ENCODE measurements at regions not wholly inside any gene's neighbourhood (a gene's known extent, or its start where the extent isn't known, plus 50 kb on each side); places are given as distances from the start of the nearest gene placed in this dataset.

GRCh38 chr6:169954977-169955376 is 203.6 kb downstream of the ERMARD start:
- Histone ChIP-seq H3K23ac (ENCODE audit: low read length in 2 of 2) (no peak overlapping the region), H4K8ac (ENCODE audit: low read length) (no peak overlapping the region), H2AFZ (ENCODE audit: low read depth, low read length) (no peak overlapping the region), H4K91ac (ENCODE audit: low read length) (no peak overlapping the region), H3K4me2 (ENCODE audit: low read length, poor library complexity, severe bottlenecking) (no peak overlapping the region), H3K14ac (ENCODE audit: low read length in 2 of 2) (no peak overlapping the region), H3K4me3 (ENCODE audit: insufficient read depth in 1 of 2, low read depth in 1 of 2, low read length in 2 of 2) (no peak overlapping the region), H2BK5ac (ENCODE audit: low read depth, low read length, poor library complexity, severe bottlenecking) (no peak overlapping the region), H3K79me1 (replicated peaks; ENCODE audit: low read length, poor library complexity, severe bottlenecking) (no peaks in the 10 kb centered on the region), H3K27ac (ENCODE audit: low read length, poor library complexity, severe bottlenecking) (no peak overlapping the region), H3K27me3 (ENCODE audit: control insufficient read depth in 1 of 2, insufficient read depth in 1 of 2, low read length in 2 of 2) (peaks cover 9 to 32% of the 10 kb centered on the region in 2 experiments), H3K4ac (ENCODE audit: low read depth in 1 of 2, low read length in 2 of 2) (no peak overlapping the region), H3K4me1 (ENCODE audit: control insufficient read depth, insufficient read depth, low read depth, low read length) (peaks cover 3% of the 10 kb centered on the region), H2BK15ac (ENCODE audit: low read depth, poor library complexity, severe bottlenecking) (no peak overlapping the region), H3K9ac (ENCODE audit: low read length) (no peak overlapping the region), H2AK5ac (ENCODE audit: low read length, severe bottlenecking) (no peak overlapping the region), H2BK12ac (ENCODE audit: low read length in 2 of 2) (no peak overlapping the region), H3K18ac (ENCODE audit: low read depth in 1 of 2, low read length in 2 of 2) (no peak overlapping the region), H2BK120ac (ENCODE audit: low read depth, low read length) (no peak overlapping the region), H3K9me3 (ENCODE audit: control insufficient read depth, low read length) (no peaks in the 10 kb centered on the region), H3K36me3 (ENCODE audit: control insufficient read depth in 1 of 2, insufficient read depth in 2 of 2, low read depth in 1 of 2, low read length in 2 of 2) (no peaks in the 10 kb centered on the region)
- DNase-seq, result no peak
- no CpG with 5 or more reads among the region's 1 CpG for WGBS

- H2AK5ac ChIP-seq (ENCODE audit: low read length, severe bottlenecking), result no peak overlapping the region
- no peak overlapping the region for H3K4ac ChIP-seq (ENCODE audit: low read depth in 1 of 2, low read length in 2 of 2)
- H3K27ac ChIP-seq (ENCODE audit: low read length, poor library complexity, severe bottlenecking), result no peak overlapping the region
- no peak overlapping the region for H3K18ac ChIP-seq (ENCODE audit: low read depth in 1 of 2, low read length in 2 of 2)
- no peaks in the 10 kb centered on the region for H3K36me3 ChIP-seq (ENCODE audit: control insufficient read depth in 1 of 2, insufficient read depth in 2 of 2, low read depth in 1 of 2, low read length in 2 of 2)
- H2BK15ac ChIP-seq (ENCODE audit: low read depth, poor library complexity, severe bottlenecking), result no peak overlapping the region
- no peak overlapping the region for H3K14ac ChIP-seq (ENCODE audit: low read length in 2 of 2)
- no peak overlapping the region for H4K8ac ChIP-seq (ENCODE audit: low read length)
- H3K4me1 ChIP-seq (ENCODE audit: control insufficient read depth, insufficient read depth, low read depth, low read length), result peaks cover 3% of the 10 kb centered on the region
- H3K79me1 ChIP-seq (replicated peaks; ENCODE audit: low read length, poor library complexity, severe bottlenecking), result no peaks in the 10 kb centered on the region
- H3K23ac ChIP-seq (ENCODE audit: low read length in 2 of 2), result no peak overlapping the region
- H4K91ac ChIP-seq (ENCODE audit: low read length), result no peak overlapping the region
- no peak overlapping the region for H3K4me2 ChIP-seq (ENCODE audit: low read length, poor library complexity, severe bottlenecking)
- peaks cover 0 to 19% of the 10 kb centered on the region in 2 experiments for H3K27me3 ChIP-seq (ENCODE audit: control insufficient read depth in 1 of 2, insufficient read depth in 1 of 2, low read length in 2 of 2)
- no peak overlapping the region for H2BK5ac ChIP-seq (ENCODE audit: low read depth, low read length, poor library complexity, severe bottlenecking)
- no peak overlapping the region for H2BK120ac ChIP-seq (ENCODE audit: low read depth, low read length)
- no peaks in the 10 kb centered on the region for H3K9me3 ChIP-seq (ENCODE audit: control insufficient read depth, low read length)
- no peak overlapping the region for H3K4me3 ChIP-seq (ENCODE audit: insufficient read depth in 1 of 2, low read depth in 1 of 2, low read length in 2 of 2)
- no peak overlapping the region for H3K9ac ChIP-seq (ENCODE audit: low read length)
- WGBS, result 64% methylated on average over 1 of the region's 3 CpGs
- H2BK12ac ChIP-seq (ENCODE audit: low read length in 2 of 2), result no peak overlapping the region
- no peak overlapping the region for H2AFZ ChIP-seq (ENCODE audit: low read depth, low read length)
- no peak for DNase-seq
These were observed 202.3 kb downstream of the ERMARD start for GRCh38 chr6:169953686-169954085.

- Histone ChIP-seq H2BK12ac (ENCODE audit: low read length in 2 of 2) (no peak overlapping the region), H2BK5ac (ENCODE audit: low read depth, low read length, poor library complexity, severe bottlenecking) (no peak overlapping the region), H3K9ac (ENCODE audit: low read length) (no peak overlapping the region), H4K8ac (ENCODE audit: low read length) (no peak overlapping the region), H3K4me1 (ENCODE audit: control insufficient read depth, insufficient read depth, low read depth, low read length) (no peaks in the 10 kb centered on the region), H2BK15ac (ENCODE audit: low read depth, poor library complexity, severe bottlenecking) (no peak overlapping the region), H3K14ac (ENCODE audit: low read length in 2 of 2) (no peak overlapping the region), H2AFZ (ENCODE audit: low read depth, low read length) (no peak overlapping the region), H3K27me3 (ENCODE audit: control insufficient read depth in 1 of 2, insufficient read depth in 1 of 2, low read length in 2 of 2) (peaks cover 0 to 4% of the 10 kb centered on the region in 2 experiments), H3K18ac (ENCODE audit: low read depth in 1 of 2, low read length in 2 of 2) (no peak overlapping the region), H3K79me1 (replicated peaks; ENCODE audit: low read length, poor library complexity, severe bottlenecking) (no peaks in the 10 kb centered on the region), H2AK5ac (ENCODE audit: low read length, severe bottlenecking) (no peak overlapping the region), H3K4me2 (ENCODE audit: low read length, poor library complexity, severe bottlenecking) (no peak overlapping the region), H4K91ac (ENCODE audit: low read length) (no peak overlapping the region), H3K36me3 (ENCODE audit: control insufficient read depth in 1 of 2, insufficient read depth in 2 of 2, low read depth in 1 of 2, low read length in 2 of 2) (no peaks in the 10 kb centered on the region), H2BK120ac (ENCODE audit: low read depth, low read length) (no peak overlapping the region), H3K4ac (ENCODE audit: low read depth in 1 of 2, low read length in 2 of 2) (no peak overlapping the region), H3K9me3 (ENCODE audit: control insufficient read depth, low read length) (no peaks in the 10 kb centered on the region), H3K23ac (ENCODE audit: low read length in 2 of 2) (no peak overlapping the region), H3K4me3 (ENCODE audit: insufficient read depth in 1 of 2, low read depth in 1 of 2, low read length in 2 of 2) (no peak overlapping the region), H3K27ac (ENCODE audit: low read length, poor library complexity, severe bottlenecking) (no peak overlapping the region)
- WGBS, result 63% methylated on average over 2 of the region's 2 CpGs
- no peak for DNase-seq
These were observed 199.1 kb downstream of the ERMARD start for GRCh38 chr6:169950558-169950957.

- H3K4ac ChIP-seq (ENCODE audit: low read depth in 1 of 2, low read length in 2 of 2), result no peak overlapping the region
- H3K36me3 ChIP-seq (ENCODE audit: control insufficient read depth in 1 of 2, insufficient read depth in 2 of 2, low read depth in 1 of 2, low read length in 2 of 2), result no peaks in the 10 kb centered on the region
- WGBS, result 72% methylated on average over 3 of the region's 6 CpGs
- no peak overlapping the region for H4K91ac ChIP-seq (ENCODE audit: low read length)
- H3K79me1 ChIP-seq (replicated peaks; ENCODE audit: low read length, poor library complexity, severe bottlenecking), result no peaks in the 10 kb centered on the region
- H3K4me1 ChIP-seq (ENCODE audit: control insufficient read depth, insufficient read depth, low read depth, low read length), result no peaks in the 10 kb centered on the region
- no peak for DNase-seq
- no peak overlapping the region for H2AFZ ChIP-seq (ENCODE audit: low read depth, low read length)
- H2BK5ac ChIP-seq (ENCODE audit: low read depth, low read length, poor library complexity, severe bottlenecking), result no peak overlapping the region
- H2BK12ac ChIP-seq (ENCODE audit: low read length in 2 of 2), result no peak overlapping the region
- no peaks in the 10 kb centered on the region for H3K27me3 ChIP-seq (ENCODE audit: control insufficient read depth in 1 of 2, insufficient read depth in 1 of 2, low read length in 2 of 2)
- H2AK5ac ChIP-seq (ENCODE audit: low read length, severe bottlenecking), result no peak overlapping the region
- H3K4me2 ChIP-seq (ENCODE audit: low read length, poor library complexity, severe bottlenecking), result no peak overlapping the region
- no peak overlapping the region for H2BK15ac ChIP-seq (ENCODE audit: low read depth, poor library complexity, severe bottlenecking)
- no peak overlapping the region for H4K8ac ChIP-seq (ENCODE audit: low read length)
- H3K27ac ChIP-seq (ENCODE audit: low read length, poor library complexity, severe bottlenecking), result no peak overlapping the region
- H3K9me3 ChIP-seq (ENCODE audit: control insufficient read depth, low read length), result no peaks in the 10 kb centered on the region
- no peak overlapping the region for H3K18ac ChIP-seq (ENCODE audit: low read depth in 1 of 2, low read length in 2 of 2)
- H2BK120ac ChIP-seq (ENCODE audit: low read depth, low read length), result no peak overlapping the region
- H3K23ac ChIP-seq (ENCODE audit: low read length in 2 of 2), result no peak overlapping the region
- no peak overlapping the region for H3K14ac ChIP-seq (ENCODE audit: low read length in 2 of 2)
- H3K4me3 ChIP-seq (ENCODE audit: insufficient read depth in 1 of 2, low read depth in 1 of 2, low read length in 2 of 2), result no peak overlapping the region
- H3K9ac ChIP-seq (ENCODE audit: low read length), result no peak overlapping the region
These were observed 198.2 kb downstream of the ERMARD start for GRCh38 chr6:169949511-169950097.

Data from mesenchymal stem cell (in vitro differentiated cells and primary cell).